ENCODE measurements at regions not wholly inside any gene's neighbourhood (a gene's known extent, or its start where the extent isn't known, plus 50 kb on each side); places are given as distances from the start of the nearest gene placed in this dataset.

- no peak for DNase-seq
These were observed 84.9 kb downstream of the ZNF280B start for GRCh38 chr22:22423681-22424080.

GRCh38 chr22:22424210-22424800, 84.2 kb downstream of the ZNF280B start:
- DNase-seq, result no peak

- DNase-seq, result no peak
These were observed 83.6 kb downstream of the ZNF280B start for GRCh38 chr22:22424956-22425355.

- DNase-seq, result no peak
These were observed 83.2 kb downstream of the ZNF280B start for GRCh38 chr22:22425356-22425755.

GRCh38 chr22:22425783-22426624, 82.5 kb downstream of the ZNF280B start:
- no peak for DNase-seq

- no peak for DNase-seq
These were observed 80.9 kb downstream of the ZNF280B start for GRCh38 chr22:22427542-22428065.

- DNase-seq, result no peak
These were observed 80.1 kb downstream of the ZNF280B start for GRCh38 chr22:22428222-22429098.

GRCh38 chr22:22429369-22430108, 79.0 kb downstream of the ZNF280B start:
- no peak for DNase-seq

GRCh38 chr22:22430111-22430820, 78.3 kb downstream of the ZNF280B start:
- DNase-seq, result no peak

- DNase-seq, result peak; percentile 34
These were observed 77.0 kb downstream of the ZNF280B start for GRCh38 chr22:22431271-22432220.

GRCh38 chr22:22432479-22432878, 76.1 kb downstream of the ZNF280B start:
- no peak for DNase-seq

- no peak for DNase-seq
These were observed 75.6 kb downstream of the ZNF280B start for GRCh38 chr22:22432937-22433336.

GRCh38 chr22:22433770-22434169, 74.8 kb downstream of the ZNF280B start:
- DNase-seq, result no peak
